Urothelium cell line (cell line): ENCODE measurements at regions not wholly inside any gene's neighbourhood (a gene's known extent, or its start where the extent isn't known, plus 50 kb on each side); places are given as distances from the start of the nearest gene placed in this dataset.
A peak's percentile ranks its signal among the peaks of the same experiment; 100 is the strongest.
"Not testable (repeated sequence)": the region's sequence is repeated elsewhere in the genome, so short reads cannot be mapped to it uniquely, and the experiment has no call there.

ENCODE experiments used
- DNase-seq: peaks from one replicate; pipeline ENCODE4 v3.0.0; 2011; ENCODE audit warnings: low spot score, mixed read lengths
- FAIRE-seq: peaks from 2 replicates; lab custom pipeline; 2011; peaks lifted over from hg19 to GRCh38; lab: Jason Lieb, UNC

DNA sequence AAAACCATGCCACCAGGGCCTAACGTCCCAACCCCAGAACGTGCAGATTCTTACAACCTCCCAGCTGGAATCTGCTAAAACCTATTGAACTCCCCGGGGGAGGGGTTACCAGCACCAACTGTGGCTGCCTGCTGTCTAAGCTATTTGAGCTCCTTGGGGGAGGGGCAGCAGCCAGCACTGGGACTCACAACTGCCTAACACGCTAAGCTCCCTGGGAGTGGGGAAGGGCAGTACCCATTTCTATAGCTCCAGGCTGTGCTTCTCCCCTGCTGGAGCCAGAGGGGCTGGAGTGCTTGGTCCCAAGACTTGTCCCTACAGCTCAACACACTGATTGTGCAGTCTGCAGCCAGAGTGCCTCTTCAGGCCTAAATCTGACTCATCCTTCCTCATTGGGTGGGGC lies 459.8 kb upstream of the FGF16 start:
- FAIRE-seq (no peak), DNase-seq (no peak)

DNA sequence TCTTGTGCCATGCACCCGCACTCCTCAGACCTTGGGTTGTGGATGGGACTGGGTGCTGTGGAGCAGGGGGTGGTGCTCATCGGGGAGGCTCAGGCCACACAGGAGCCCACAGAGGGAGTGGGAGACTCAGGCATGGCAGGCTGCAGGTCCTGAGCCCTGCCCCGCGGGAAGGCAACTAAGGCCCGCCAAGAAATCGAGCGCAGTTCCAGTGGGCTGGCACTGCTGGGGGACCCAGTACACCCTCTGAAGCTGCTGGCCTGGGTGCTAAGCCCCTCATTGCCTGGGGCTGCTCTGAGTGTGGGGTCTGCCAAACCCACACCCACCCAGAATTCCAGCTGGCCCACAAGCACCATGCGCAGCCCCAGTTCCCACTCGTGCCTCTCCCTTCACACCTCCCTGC lies 450.5 kb upstream of the FGF16 start:
- DNase-seq: no peak
- no peak for FAIRE-seq

DNA sequence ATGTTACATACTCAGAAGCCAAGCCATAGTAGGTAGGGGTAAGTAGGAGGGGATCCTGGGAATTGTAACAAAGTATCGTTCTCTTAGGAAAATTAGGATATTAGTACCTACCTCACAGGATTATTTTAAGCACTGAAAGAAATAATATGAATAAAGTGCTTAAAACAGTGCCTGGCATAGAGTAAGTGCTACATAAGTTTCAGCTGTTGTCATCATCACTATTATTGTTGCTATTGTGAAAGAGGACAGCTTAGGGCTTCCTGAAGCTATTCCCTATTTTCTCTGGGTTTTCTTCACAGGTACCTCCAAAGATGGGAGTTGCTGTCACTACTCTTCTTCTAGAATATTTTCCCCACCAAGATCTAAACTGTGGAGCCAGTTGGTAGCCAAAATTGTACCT lies 443.7 kb upstream of the FGF16 start:
- FAIRE-seq: no peak
- no peak for DNase-seq

DNA sequence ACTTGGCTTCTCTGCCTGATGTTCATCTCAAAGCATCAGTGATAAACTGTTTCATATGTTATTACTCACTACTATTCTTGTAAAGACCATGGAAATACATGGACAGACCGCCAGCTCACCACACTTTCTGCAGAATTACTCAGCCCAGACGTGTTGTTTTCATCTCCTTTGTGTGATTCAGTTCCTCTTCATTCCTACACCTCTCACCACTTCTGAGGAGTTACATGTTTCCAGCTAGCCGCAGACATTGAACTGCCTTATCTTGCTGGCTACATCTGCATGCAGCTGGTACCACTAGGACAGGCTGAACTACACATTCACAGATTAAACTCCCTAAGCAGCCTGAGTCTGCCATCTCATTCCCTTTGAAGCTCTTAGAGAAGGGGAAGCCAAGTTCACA lies 443.2 kb upstream of the FGF16 start:
- FAIRE-seq (no peak), DNase-seq (no peak)

DNA sequence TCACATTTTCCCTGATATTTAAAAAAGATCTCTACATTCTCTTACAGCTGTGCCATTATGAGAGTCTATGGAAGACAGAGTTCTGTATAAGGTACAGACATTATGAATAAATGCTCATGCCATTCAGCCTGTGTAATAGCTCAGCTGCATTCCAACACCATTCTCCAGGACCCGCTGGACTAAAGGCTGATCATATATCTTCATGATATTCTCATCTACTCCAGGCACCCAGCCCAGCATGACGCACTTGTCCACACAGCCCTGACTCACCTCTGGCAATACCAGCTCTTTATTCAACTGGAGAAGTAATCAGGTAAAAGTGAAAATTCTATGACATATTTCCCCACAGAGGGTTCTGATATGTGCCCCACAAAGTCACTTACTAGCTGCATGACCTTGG lies 437.5 kb upstream of the FGF16 start:
- FAIRE-seq (no peak), DNase-seq (peak; percentile 52)

DNA sequence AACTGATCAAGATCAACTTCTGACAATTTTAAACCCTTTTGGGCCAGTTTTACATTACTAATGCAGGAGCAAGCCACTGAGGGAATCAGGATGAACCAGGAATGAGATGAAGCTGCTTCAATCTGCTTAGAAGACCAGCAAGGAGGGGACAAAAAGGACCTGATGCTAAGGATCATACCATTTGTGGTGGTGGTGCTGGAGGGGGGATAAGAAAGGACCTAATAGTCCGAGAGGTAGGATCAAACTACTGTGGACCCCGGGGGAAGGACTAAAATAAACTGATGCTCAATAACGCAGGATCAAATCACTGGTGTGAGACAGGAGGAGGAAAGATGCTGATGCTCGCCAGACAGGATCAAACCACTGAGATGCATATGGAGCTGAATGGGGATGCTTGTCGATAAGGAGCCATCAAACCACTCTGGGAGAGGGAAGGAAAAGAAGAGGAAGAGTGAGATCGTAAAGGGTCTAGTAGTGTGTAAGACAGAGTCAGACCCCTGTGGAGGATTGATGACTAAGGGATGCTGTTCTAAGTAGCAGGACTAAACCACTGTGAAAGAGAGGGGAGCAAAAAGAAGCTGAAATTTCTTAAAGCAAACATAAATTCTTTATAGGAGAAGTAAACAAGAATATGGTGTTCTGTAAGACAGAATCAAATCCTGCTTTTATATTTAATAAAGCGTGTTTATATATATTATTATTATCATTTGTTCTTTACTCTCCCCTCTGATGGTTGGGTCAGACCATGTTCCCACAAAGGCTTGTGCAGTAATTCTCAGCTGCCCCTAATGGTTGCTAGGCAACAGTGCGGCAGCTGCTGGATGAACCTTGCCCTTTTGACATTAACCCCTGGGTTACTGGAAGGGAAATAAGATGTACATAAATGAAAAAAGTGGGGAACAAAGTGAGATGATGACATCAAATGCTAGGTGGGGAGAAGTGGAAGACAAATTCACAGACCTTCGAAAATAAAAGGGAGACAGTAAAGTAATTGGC lies 432.5 kb upstream of the FGF16 start:
- DNase-seq (peak; percentile 36), FAIRE-seq (no peak)

DNA sequence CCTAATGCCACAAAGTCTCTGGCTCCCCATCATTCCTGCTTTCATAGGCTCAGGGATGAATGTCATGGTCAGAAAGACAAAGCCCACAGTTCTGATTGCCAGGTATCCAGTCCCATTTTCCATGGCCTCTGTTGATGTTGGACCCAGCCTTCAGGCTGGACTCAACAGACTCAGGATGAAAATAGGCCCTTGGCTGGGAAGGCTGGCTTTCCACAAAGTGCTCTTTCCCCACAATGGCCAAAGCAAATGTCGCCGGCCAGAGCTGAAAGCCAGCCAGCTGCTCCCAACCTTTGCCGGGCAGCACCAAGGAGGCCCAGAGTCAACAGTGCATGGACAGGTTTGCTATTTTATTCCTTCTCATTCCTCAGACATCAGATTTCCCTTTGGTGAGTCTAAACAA lies 430.1 kb upstream of the FGF16 start:
- no peak for FAIRE-seq
- DNase-seq: no peak

DNA sequence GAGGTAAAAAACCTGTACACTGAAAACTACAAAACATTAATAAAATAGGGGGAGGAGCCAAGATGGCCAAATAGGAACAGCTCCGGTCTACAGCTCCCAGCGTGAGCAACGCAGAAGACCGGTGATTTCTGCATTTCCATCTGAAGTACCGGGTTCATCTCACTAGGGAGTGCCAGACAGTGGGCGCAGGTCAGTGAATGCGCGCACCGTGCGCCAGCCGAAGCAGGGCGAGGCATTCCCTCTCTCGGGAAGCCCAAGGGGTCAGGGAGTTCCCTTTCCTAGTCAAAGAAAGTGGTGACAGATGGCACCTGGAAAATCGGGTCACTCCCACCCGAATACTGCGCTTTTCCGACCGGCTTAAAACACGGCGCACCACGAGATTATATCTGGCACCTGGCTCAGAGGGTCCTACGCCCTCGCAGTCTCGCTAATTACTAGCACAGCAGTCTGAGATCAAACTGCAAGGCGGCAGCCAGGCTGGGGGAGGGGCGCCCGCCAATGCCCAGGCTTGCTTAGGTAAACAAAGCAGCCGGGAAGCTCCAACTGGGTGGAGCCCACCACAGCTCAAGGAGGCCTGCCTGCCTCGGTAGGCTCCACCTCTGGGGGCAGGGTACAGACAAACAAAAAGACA lies 400.9 kb upstream of the FGF16 start:
- FAIRE-seq, DNase-seq: not testable (repeated sequence)

DNA sequence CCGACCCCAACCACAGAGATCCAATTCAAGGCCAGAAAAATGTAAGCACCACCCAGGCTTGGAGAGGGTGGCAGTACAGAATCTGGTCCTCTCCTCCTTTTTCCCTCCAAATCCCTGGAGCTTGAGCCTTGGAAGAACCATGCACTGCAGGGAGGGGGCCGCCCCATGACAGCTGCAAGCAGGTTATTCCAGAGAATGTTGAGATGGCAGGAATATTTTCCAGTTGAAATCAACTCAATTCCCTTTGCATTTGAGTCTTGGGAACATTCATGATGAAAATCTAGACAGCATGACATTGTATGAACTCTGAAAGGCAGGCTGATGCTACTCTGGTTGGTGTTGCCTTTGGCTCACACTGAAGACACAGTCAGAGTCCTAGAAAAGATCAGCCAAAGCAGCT lies 386.6 kb upstream of the FGF16 start:
- FAIRE-seq (no peak), DNase-seq (no peak)

DNA sequence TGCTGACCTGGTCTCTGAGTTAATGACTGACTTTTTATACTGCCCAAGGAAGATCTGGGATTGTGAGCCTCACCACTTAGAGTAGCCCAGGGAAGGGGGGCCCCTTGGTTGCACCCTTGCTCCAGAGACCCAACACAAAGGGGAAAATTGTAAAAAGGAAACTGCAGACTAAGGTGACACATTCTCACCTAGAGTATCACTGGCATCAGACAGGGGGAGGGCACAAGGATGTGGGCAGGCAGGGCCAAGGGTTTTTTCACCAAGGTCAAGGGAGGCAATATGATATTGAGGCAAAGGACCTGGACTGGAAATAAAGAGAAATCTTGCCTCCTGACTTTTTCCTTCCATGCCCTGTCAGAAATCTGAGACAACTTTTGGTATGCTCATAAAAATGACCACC lies 386.2 kb upstream of the FGF16 start:
- DNase-seq (no peak), FAIRE-seq (no peak)

DNA sequence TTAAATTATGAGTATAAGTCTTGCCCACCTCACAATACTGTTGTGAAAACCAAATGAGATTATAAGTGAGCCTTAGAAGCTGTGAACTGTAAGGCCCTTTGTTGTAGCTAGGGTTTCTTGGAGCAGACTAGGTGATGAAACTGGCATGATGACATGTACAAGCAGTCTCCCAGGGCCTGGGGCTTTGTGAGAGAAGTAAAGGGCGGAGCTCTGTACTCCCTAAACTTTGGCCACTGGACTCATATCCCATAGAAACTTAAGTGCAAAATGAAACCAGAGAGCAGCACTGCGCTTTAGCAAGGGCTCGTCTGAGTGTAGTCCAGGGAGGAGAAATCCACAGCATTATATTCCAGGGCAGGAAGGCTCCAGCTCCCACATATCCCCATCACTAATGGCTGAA lies 385.6 kb upstream of the FGF16 start:
- FAIRE-seq: no peak
- DNase-seq: no peak

DNA sequence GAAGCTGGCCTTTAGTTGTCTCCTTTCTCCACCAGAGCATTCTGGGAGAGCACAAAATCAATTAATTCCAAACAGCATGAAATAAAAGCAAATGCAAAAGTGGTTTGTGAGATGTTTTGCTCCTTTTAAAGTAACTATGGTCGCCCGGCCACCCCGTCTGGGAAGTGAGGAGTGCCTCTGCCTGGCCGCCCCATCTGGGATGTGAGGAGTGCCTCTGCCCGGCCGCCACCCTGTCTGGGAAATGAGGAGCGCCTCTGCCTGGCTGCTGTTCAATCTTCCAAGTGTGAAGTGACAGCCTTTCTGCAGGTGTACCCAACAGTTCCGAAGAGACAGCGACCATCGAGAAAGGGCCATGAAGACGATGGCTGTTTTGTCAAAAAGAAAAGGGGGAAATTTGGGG lies 381.3 kb upstream of the FGF16 start:
- FAIRE-seq (no peak), DNase-seq (no peak)

DNA sequence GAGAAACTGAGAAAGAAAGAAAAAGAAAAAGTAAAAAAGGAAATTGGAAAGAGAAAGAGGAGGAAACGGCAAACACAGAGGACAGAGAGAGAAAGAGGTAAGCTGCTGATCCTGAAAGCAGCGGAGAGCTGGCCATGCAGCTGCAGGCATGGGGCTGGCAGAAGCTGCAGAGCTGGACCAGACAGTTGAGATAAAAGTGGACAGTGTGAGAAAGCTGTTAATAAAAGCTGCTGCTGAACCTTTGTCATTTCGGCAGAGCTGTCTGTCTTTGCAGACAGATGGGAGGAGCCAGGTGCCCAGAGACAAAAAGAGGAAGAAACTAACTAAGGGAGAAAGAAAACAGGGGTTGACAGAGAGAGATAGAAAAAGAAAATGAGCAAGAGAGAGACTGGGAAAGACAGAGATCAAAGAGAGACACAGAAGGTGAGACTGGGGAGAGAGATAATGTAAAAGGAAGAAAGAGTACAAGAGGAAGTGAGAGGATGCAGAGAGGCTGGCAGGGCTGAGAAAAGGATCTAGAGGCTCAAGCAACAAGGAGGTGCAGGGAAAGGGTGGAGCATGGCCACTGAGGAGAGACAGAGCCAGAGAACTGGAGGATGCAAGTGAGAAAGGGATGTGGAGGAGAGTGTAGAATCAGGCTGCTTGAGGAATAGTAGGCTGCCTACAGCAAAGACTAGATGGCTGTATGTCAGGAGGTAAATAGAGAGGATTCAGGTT lies 376.8 kb upstream of the FGF16 start:
- no peak for DNase-seq
- FAIRE-seq: no peak

DNA sequence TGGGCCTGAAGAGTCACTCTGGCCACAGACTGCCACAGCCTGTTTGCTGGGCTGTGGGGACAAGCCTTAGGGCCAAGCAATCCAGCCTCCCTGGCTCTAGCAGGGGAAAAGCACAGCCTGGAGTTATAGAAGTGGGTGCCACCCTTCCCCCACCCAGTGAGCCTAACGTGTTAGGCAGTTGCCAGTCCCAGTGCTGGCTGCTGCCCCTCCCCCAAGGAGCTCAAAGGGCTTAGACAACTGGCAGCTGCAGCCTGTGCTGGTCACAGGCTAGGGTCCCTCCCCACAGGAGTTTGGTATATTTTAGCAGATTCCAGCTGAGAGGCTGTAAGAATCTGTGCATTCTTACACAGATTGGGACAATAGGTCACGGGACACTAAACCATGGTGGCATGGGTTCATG lies 370.3 kb upstream of the FGF16 start:
- DNase-seq (no peak), FAIRE-seq (no peak)

DNA sequence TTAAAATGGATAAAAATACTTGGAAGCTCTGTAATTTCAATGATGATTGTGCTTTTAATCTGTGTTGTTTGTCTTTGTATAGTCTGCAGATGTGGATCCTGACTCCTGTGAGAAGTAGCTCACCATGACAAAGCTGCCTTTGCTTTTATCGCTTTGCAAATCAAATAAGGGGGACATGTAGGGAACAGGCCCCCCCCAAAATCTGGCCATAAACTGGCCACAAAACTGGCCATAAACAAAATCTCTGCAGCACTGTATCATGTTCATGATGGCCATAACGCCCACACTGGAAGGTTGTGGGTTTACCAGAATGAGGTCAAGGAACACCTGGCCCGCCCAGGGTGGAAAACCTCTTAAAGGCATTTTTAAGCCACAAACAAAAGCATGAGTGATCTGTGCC lies 366.0 kb upstream of the FGF16 start:
- FAIRE-seq, DNase-seq: not testable (repeated sequence)

DNA sequence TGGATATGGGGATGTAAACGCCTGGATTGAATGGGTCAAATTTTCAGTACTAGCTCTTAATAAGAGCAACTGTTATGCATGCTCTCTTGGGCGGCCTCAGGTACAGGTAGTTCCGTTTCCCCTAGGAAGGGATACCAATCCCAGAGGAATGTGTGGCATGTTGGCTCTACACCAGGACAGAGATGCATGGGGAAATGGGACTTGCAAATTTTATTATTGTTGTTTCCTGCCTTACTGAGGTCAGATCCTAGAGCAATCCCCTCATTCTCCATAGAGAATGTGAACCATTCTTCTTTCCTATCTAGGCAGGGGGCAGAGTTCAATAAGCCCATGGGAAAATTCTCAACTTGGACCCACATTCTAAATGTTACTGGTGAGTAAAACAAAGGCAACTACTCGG lies 361.8 kb upstream of the FGF16 start:
- no peak for FAIRE-seq
- no peak for DNase-seq

DNA sequence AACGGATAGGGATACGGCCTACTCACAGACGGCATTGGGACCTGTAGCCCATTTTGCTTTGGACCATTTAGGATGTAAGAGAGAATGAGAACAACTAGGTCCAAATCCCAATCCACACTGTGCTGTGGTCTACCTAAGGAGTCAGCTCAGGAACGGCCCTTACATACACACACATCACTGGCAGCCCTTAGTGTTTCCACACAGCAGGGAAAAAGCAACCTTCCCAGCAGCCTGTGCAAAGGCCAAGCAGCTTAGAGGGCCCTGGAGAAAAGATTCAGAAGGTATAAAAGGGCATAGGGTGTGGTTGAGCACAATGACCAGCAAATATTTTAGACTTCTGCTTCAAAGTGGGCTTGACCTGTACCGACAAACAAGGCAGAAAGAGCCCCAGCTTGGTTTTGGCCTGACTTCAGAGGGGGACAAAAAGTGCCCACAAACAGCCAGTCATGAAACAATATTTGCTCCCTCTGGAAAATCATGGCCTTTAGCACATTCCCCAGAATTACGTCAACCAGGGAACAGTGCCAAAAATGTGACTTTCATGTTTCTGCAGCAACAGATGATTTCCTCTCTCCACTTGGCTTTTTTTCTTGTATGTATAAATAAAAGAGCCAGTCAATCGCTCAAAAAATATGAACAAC lies 359.5 kb upstream of the FGF16 start:
- peak; percentile 59 for DNase-seq
- FAIRE-seq: no peak

DNA sequence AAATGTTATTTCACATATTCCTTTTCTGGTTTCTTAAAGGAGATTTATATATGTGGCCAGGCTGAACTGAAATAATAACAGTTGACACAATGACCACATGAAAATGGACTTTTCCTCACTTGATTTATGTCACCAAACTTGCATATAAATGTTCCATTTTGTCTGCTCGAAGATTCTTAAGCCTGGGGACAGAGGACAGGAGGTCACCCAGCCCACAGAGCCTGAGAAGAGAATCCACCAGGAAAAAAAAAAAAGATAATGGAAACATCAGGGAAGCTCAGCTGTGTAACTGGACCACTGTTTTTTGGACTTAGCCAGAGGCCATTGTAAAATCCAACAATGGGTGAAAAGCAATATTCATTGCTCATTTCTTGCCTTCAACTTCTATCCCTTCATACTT lies 359.0 kb upstream of the FGF16 start:
- FAIRE-seq: no peak

DNA sequence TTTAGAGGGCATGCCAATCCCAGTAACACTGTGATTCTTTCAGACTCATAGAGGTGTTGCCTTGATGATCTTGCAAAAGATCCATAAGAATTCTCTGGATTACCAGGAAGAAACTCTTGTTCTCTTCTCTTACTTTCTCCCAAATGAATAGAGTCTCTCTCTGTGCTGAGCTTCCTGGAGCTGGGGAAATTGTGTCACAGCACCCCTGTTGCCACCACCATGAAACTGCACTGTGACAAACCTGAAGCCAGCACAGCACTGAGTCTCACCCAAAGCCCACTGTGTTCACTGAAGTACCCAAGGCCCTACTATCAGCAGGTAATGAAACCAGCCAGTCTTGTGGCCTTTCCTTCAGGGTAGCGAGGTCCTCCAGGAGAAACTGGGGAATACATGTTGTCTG lies 332.7 kb upstream of the FGF16 start:
- FAIRE-seq (no peak), DNase-seq (no peak)

More for the DNA sequence above, 359.0 kb upstream of the FGF16 start:
- DNase-seq: no peak

DNA sequence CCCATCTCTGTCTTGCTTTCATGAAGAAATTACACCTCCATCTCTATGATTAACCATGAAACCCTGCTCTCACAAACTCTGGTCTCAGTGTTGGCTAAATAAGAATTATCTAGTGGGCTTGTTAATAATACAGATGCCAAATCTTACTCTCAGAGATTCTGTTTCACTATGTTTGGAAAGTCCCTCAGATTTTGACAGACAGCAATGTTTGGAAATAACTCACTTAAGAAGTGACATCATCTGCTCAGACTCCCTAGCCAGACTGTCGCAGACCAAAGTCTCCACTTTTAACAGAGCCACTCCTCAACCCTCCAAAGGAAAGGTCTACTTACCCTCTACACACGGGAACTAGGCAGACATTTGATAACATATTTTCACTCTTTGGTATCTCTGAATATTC lies 328.5 kb upstream of the FGF16 start:
- DNase-seq: no peak
- FAIRE-seq: no peak

DNA sequence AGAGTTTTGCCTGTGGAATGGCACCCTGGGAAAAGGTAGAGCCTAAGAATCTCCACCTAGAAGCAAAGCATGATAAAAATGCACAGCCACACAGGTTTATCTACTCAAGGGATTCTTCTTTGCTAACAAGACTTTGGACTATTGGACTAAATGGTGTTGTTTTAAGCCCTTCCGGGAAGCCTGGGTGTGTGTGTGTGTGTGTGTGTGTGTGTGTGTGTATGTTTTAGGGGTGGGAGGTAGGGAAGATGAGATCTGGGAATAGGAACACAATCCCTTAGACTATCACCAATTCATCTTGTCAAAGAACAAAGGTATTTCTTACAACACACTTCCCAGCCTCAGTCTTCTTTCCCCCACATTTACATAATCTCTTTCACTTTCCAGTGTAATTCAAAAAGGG lies 327.5 kb upstream of the FGF16 start:
- no peak for FAIRE-seq
- no peak for DNase-seq
